CD4-positive, alpha-beta T cell treated with Interleukin-17A for 1 hour (primary cell): ENCODE measurements at regions not wholly inside any gene's neighbourhood (a gene's known extent, or its start where the extent isn't known, plus 50 kb on each side); places are given as distances from the start of the nearest gene placed in this dataset.
A peak's percentile ranks its signal among the peaks of the same experiment; 100 is the strongest.

Experiments
- DNase-seq: peaks from one replicate; pipeline ENCODE4 v3.0.0-alpha.2; 2020

- no peak for DNase-seq
Observed at GRCh38 chr9:13707612-13708576, 428.4 kb upstream of the MPDZ start.

- no peak for DNase-seq
Observed at GRCh38 chr9:13705918-13706317, 426.4 kb upstream of the MPDZ start.

GRCh38 chr9:13705373-13705772 lies 425.9 kb upstream of the MPDZ start:
- no peak for DNase-seq

GRCh38 chr9:13690595-13690994 lies 411.1 kb upstream of the MPDZ start:
- DNase-seq: no peak

GRCh38 chr9:13689925-13690324 lies 410.4 kb upstream of the MPDZ start:
- no peak for DNase-seq

GRCh38 chr9:13688990-13689600 lies 409.6 kb upstream of the MPDZ start:
- DNase-seq: no peak

- no peak for DNase-seq
Observed at GRCh38 chr9:13688223-13688989, 408.9 kb upstream of the MPDZ start.

- no peak for DNase-seq
Observed at GRCh38 chr9:13684656-13685055, 405.2 kb upstream of the MPDZ start.

GRCh38 chr9:13677801-13678200 lies 398.3 kb upstream of the MPDZ start:
- DNase-seq: no peak

GRCh38 chr9:13675638-13676000 lies 396.1 kb upstream of the MPDZ start:
- no peak for DNase-seq

GRCh38 chr9:13674926-13675637 lies 395.6 kb upstream of the MPDZ start:
- no peak for DNase-seq

GRCh38 chr9:13673348-13673747 lies 393.9 kb upstream of the MPDZ start:
- DNase-seq: no peak

- DNase-seq: peak; percentile 3
Observed at GRCh38 chr9:13665418-13666066, 386.1 kb upstream of the MPDZ start.

GRCh38 chr9:13661014-13661413 lies 381.5 kb upstream of the MPDZ start:
- no peak for DNase-seq

GRCh38 chr9:13651969-13652663 lies 372.6 kb upstream of the MPDZ start:
- DNase-seq: no peak

- DNase-seq: no peak
Observed at GRCh38 chr9:13651526-13651925, 372.0 kb upstream of the MPDZ start.

GRCh38 chr9:13648676-13649075 lies 369.2 kb upstream of the MPDZ start:
- DNase-seq: no peak

GRCh38 chr9:13648068-13648467 lies 368.6 kb upstream of the MPDZ start:
- no peak for DNase-seq

GRCh38 chr9:13646500-13647021 lies 367.1 kb upstream of the MPDZ start:
- no peak for DNase-seq

- no peak for DNase-seq
Observed at GRCh38 chr9:13645557-13645956, 366.1 kb upstream of the MPDZ start.

- DNase-seq: no peak
Observed at GRCh38 chr9:13644675-13645074, 365.2 kb upstream of the MPDZ start.

GRCh38 chr9:13642646-13643045 lies 363.2 kb upstream of the MPDZ start:
- DNase-seq: no peak
